ENCODE measurements at regions not wholly inside any gene's neighbourhood (a gene's known extent, or its start where the extent isn't known, plus 50 kb on each side); places are given as distances from the start of the nearest gene placed in this dataset.

- Histone ChIP-seq H3K4me3 (no peak overlapping the region), H3K36me3 (no peaks in the 10 kb centered on the region), H3K9me3 (no peaks in the 10 kb centered on the region), H3K27me3 (peaks cover 0 to 4% (median 0%) of the 10 kb centered on the region in 4 donors), H3K4me1 (no peaks in the 10 kb centered on the region), H3K27ac (replicated peaks in 1 of 4) (no peak overlapping the region)
- DNase-seq (ENCODE audit: extremely low spot score) = peak; percentile 57
- 60% methylated on average over 5 of the region's 5 CpGs for WGBS
- intact Hi-C loops (cut with DNase I) = no loop called here
- TF ChIP-seq POLR2A (IDR thresholded peaks at IDR 0.05; ENCODE audit: low read depth) (no peak), POLR2AphosphoS5 (IDR thresholded peaks at IDR 0.05) (no peak), CTCF (IDR thresholded peaks at IDR 0.05) (no peak), EP300 (IDR thresholded peaks at IDR 0.05) (no peak)
Observed at GRCh38 chr14:98112194-98112780, 1159.7 kb downstream of the BCL11B start.

DNA sequence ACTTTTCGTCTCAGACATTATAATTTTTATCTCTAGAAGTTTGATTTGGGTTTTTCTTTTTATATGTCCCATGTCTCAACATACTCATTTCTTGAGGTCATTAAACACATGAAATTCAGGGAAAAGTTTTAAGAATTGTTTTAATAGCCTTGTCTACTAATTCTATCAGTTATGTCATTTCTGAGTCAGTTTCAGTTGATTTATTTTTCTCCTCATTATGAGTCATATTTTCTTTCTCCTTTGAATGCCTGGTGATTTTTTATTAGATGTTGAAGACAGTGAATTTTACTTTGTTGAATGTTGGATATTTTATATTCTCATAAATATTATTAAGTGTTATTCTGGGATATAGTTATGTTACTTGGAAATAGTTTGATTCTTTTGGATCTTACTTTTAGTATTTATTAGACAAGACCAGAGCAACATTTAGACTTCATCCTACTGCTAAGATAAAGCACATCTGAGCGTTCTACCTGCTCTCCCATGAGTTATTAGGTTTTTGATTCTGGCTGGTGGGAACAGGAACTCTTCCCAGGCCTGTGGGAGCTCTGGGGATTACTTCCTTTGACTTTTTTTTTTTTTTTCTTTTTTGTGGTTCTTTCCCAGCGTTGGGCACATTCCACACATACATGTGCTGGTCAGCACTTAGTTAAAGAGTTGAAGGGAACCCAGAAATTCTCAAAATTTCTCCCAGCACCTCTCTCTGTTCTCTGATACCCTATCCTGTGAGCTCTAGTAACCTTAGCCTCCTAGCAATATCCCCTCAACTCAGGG, 1157.7 kb downstream of the BCL11B start:
- Histone ChIP-seq H3K36me3 (no peaks in the 10 kb centered on the region), H3K4me1 (no peaks in the 10 kb centered on the region), H3K9me3 (no peaks in the 10 kb centered on the region), H3K27me3 (peaks cover 0 to 5% (median 0%) of the 10 kb centered on the region in 4 donors), H3K4me3 (no peak overlapping the region), H3K27ac (replicated peaks in 1 of 4) (no peak overlapping the region)
- peak; percentile 1 for DNase-seq (ENCODE audit: extremely low spot score)
- TF ChIP-seq EP300 (IDR thresholded peaks at IDR 0.05) (no peak), CTCF (IDR thresholded peaks at IDR 0.05) (no peak), POLR2AphosphoS5 (IDR thresholded peaks at IDR 0.05) (no peak), POLR2A (IDR thresholded peaks at IDR 0.05; ENCODE audit: low read depth) (no peak)
- 46% methylated on average over 3 of the region's 3 CpGs for WGBS
- intact Hi-C loops (cut with DNase I) = no loop called here

DNA sequence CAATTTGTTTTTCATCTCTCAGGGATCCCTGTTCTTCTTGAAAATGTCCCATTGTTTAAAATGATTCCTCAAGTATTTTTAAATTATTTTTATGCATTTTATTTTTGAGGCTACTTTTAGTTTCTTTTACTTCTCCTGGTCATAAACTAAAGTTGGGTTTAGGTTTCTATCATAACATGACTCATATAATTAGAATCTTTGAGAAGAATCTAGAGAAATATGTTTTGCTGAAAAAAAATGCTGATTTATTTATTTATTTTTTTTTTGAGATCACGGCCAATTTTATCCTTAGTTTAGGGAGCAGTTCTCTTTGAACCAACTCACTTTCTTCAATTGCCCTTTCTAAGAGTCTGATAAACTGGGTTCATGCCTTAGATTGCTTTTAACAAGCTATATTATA, 1157.1 kb downstream of the BCL11B start:
- 83% methylated on average over 1 of the region's 1 CpG for WGBS
- no peak for DNase-seq (ENCODE audit: extremely low spot score)
- Histone ChIP-seq H3K4me3 (no peak overlapping the region), H3K27ac (replicated peaks in 1 of 4) (no peak overlapping the region), H3K27me3 (peaks cover 0 to 9% (median 0%) of the 10 kb centered on the region in 4 donors), H3K36me3 (no peaks in the 10 kb centered on the region), H3K4me1 (no peaks in the 10 kb centered on the region), H3K9me3 (no peaks in the 10 kb centered on the region)
- intact Hi-C loops (cut with DNase I) = no loop called here
- no peak for TF ChIP-seq CTCF (IDR thresholded peaks at IDR 0.05)

GRCh38 chr14:98118749-98119148, 1153.2 kb downstream of the BCL11B start:
- Histone ChIP-seq H3K4me1 (no peaks in the 10 kb centered on the region), H3K27ac (replicated peaks in 1 of 4) (no peak overlapping the region), H3K9me3 (no peaks in the 10 kb centered on the region), H3K36me3 (no peaks in the 10 kb centered on the region), H3K27me3 (peaks cover 0 to 9% (median 0%) of the 10 kb centered on the region in 4 donors), H3K4me3 (no peak overlapping the region)
- intact Hi-C loops (cut with DNase I) = no loop called here
- peak; percentile 7 for DNase-seq (ENCODE audit: extremely low spot score)
- no peak for TF ChIP-seq EP300 (IDR thresholded peaks at IDR 0.05)
- no peak for TF ChIP-seq POLR2A (IDR thresholded peaks at IDR 0.05; ENCODE audit: low read depth)
- TF ChIP-seq POLR2AphosphoS5 (IDR thresholded peaks at IDR 0.05) = no peak

- H3K4me1 ChIP-seq = no peaks in the 10 kb centered on the region
- H3K4me3 ChIP-seq = no peak overlapping the region
- TF ChIP-seq EP300 (IDR thresholded peaks at IDR 0.05) = no peak
- WGBS = 84% methylated on average over 3 of the region's 4 CpGs
- no peak overlapping the region for H3K27ac ChIP-seq (replicated peaks in 1 of 4)
- H3K36me3 ChIP-seq = no peaks in the 10 kb centered on the region
- DNase-seq (ENCODE audit: extremely low spot score) = no peak
- H3K9me3 ChIP-seq = peaks cover 0 to 8% (median 0%) of the 10 kb centered on the region in 4 donors
- intact Hi-C loops (cut with DNase I) = no loop called here
- H3K27me3 ChIP-seq = peaks cover 0 to 9% (median 0%) of the 10 kb centered on the region in 4 donors
Observed at GRCh38 chr14:98119739-98120138, 1152.3 kb downstream of the BCL11B start.
